ENCODE measurements at regions not wholly inside any gene's neighbourhood (a gene's known extent, or its start where the extent isn't known, plus 50 kb on each side); places are given as distances from the start of the nearest gene placed in this dataset.

- DNase-seq (ENCODE audit: low read depth in 4 of 4, low spot score in 1 of 4), result no peak
Measured at GRCh38 chrX:9087271-9088040, 53.5 kb upstream of the FAM9B start.

- DNase-seq (ENCODE audit: low read depth in 4 of 4, low spot score in 1 of 4), result no peak
Measured at GRCh38 chrX:9088896-9089295, 55.0 kb upstream of the FAM9B start.

GRCh38 chrX:9090766-9091165 is 56.8 kb upstream of the FAM9B start:
- no peak for DNase-seq (ENCODE audit: low read depth in 4 of 4, low spot score in 1 of 4)

- DNase-seq (ENCODE audit: low read depth in 4 of 4, low spot score in 1 of 4), result no peak
Measured at GRCh38 chrX:9091258-9091657, 57.3 kb upstream of the FAM9B start.

GRCh38 chrX:9102956-9103355 is 69.0 kb upstream of the FAM9B start:
- no peak for DNase-seq (ENCODE audit: low read depth in 4 of 4, low spot score in 1 of 4)

- DNase-seq (ENCODE audit: low read depth in 4 of 4, low spot score in 1 of 4), result no peak
Measured at GRCh38 chrX:9108054-9108453, 74.1 kb upstream of the FAM9B start.

- no peak for DNase-seq (ENCODE audit: low read depth in 4 of 4, low spot score in 1 of 4)
Measured at GRCh38 chrX:9110808-9111207, 76.9 kb upstream of the FAM9B start.

- no peak for DNase-seq (ENCODE audit: low read depth in 4 of 4, low spot score in 1 of 4)
Measured at GRCh38 chrX:9114245-9114644, 80.3 kb upstream of the FAM9B start.

GRCh38 chrX:9117851-9118250 is 83.9 kb upstream of the FAM9B start:
- DNase-seq (ENCODE audit: low read depth in 4 of 4, low spot score in 1 of 4), result no peak

GRCh38 chrX:9122519-9123245 is 88.8 kb upstream of the FAM9B start:
- no peak for DNase-seq (ENCODE audit: low read depth in 4 of 4, low spot score in 1 of 4)

- no peak for DNase-seq (ENCODE audit: low read depth in 4 of 4, low spot score in 1 of 4)
Measured at GRCh38 chrX:9127986-9128385, 94.1 kb upstream of the FAM9B start.

- no peak for DNase-seq (ENCODE audit: low read depth in 4 of 4, low spot score in 1 of 4)
Measured at GRCh38 chrX:9130031-9130430, 96.1 kb upstream of the FAM9B start.

- DNase-seq (ENCODE audit: low read depth in 4 of 4, low spot score in 1 of 4), result no peak
Measured at GRCh38 chrX:9131066-9131465, 97.1 kb upstream of the FAM9B start.

- DNase-seq (ENCODE audit: low read depth in 4 of 4, low spot score in 1 of 4), result no peak
Measured at GRCh38 chrX:9132036-9132638, 98.2 kb upstream of the FAM9B start.

GRCh38 chrX:9133426-9133825 is 99.5 kb upstream of the FAM9B start:
- DNase-seq (ENCODE audit: low read depth in 4 of 4, low spot score in 1 of 4), result no peak

GRCh38 chrX:9134366-9134765 is 100.4 kb upstream of the FAM9B start:
- no peak for DNase-seq (ENCODE audit: low read depth in 4 of 4, low spot score in 1 of 4)

- DNase-seq (ENCODE audit: low read depth in 4 of 4, low spot score in 1 of 4), result no peak
Measured at GRCh38 chrX:9135901-9136510, 102.1 kb upstream of the FAM9B start.

- no peak for DNase-seq (ENCODE audit: low read depth in 4 of 4, low spot score in 1 of 4)
Measured at GRCh38 chrX:9137152-9137551, 103.2 kb upstream of the FAM9B start.

- no peak for DNase-seq (ENCODE audit: low read depth in 4 of 4, low spot score in 1 of 4)
Measured at GRCh38 chrX:9141496-9141895, 107.6 kb upstream of the FAM9B start.

- no peak for DNase-seq (ENCODE audit: low read depth in 4 of 4, low spot score in 1 of 4)
Measured at GRCh38 chrX:9144701-9145241, 110.8 kb upstream of the FAM9B start.

GRCh38 chrX:9146657-9147056 is 112.7 kb upstream of the FAM9B start:
- no peak for DNase-seq (ENCODE audit: low read depth in 4 of 4, low spot score in 1 of 4)

- no peak for DNase-seq (ENCODE audit: low read depth in 4 of 4, low spot score in 1 of 4)
Measured at GRCh38 chrX:9147086-9147485, 113.2 kb upstream of the FAM9B start.
